H7 (cell line): ENCODE measurements at regions not wholly inside any gene's neighbourhood (a gene's known extent, or its start where the extent isn't known, plus 50 kb on each side); places are given as distances from the start of the nearest gene placed in this dataset.

Experiments used
- DNase-seq: peaks from one replicate; pipeline ENCODE4 v3.0.0; 2012
- H3K27me3 ChIP-seq: 2 replicates; pipeline ENCODE4 v1.6.0; 2011; ENCODE audit warnings: mild to moderate bottlenecking, low read length; ENCODE audit not compliant: control insufficient read depth, insufficient read depth
- H3K36me3 ChIP-seq: replicated peaks from 2 replicates; pipeline ENCODE4 v1.5.1; 2011; ENCODE audit warnings: low read length; ENCODE audit not compliant: control insufficient read depth, insufficient read depth
- H3K4me3 ChIP-seq: 2 replicates; pipeline ENCODE4 v1.5.1; 2011; ENCODE audit warnings: low read depth, mild to moderate bottlenecking, control low read depth, low read length, moderate library complexity; ENCODE audit not compliant: insufficient read depth

DNA sequence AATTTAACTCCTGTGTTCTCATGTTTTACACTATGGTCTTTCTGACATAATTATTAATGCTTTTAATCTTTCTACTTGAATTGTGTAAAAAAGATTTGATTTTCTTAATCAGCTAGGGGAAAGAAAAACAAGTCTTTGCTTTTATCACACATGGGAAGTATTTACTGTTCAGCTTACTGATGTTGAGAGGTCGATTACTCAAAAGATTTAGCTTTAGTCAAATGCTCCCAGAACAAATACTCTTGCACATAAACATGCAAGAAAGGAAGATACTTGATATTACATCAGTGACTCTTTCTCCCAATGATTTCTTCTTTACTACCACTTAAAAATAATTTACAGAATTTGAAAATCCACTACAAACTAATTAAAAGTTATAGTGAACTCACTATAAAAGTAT lies 198.3 kb upstream of the FAT4 start:
- Histone ChIP-seq H3K36me3 (no peaks in the 10 kb centered on the region), H3K27me3 (no peaks in the 10 kb centered on the region), H3K4me3 (no peak overlapping the region)
- DNase-seq = no peak

DNA sequence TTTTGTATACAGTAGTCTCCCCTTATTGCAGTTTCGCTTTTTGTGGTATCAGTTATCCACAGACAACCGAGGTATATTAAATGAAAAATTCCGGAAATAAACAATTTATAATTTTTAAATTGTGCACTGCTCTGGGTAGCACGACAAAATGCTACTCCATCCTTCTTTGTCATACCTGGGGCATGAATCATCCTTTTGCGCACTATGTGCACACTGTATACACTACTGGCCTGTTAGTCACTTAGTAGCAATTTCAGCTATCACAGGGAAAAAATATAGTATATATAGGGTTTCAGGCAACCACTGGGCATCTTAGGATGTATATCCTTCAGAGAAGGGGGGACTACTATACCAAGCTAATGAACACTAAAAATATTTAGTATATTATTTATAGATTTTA lies 198.8 kb upstream of the FAT4 start:
- Histone ChIP-seq H3K36me3 (no peaks in the 10 kb centered on the region), H3K4me3 (no peak overlapping the region), H3K27me3 (no peaks in the 10 kb centered on the region)
- no peak for DNase-seq

DNA sequence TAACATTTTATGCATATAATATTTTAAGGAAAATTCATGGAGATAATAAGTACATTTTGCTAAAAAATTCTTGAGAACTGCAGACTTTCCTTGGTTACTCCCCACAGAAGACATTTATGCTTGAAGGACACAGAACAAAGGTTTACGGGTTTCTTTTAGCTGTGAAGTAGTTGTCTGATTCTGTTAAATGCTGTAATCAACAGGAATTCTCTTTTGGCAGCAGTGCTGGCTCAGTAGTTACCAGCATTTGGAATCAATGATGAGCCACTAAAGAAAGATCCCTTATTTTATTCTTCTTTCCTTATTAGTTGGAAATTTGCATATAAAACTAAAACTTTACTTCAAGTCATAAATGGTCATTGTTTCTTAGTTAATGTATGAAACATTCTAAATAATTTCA lies 199.3 kb upstream of the FAT4 start:
- Histone ChIP-seq H3K36me3 (no peaks in the 10 kb centered on the region), H3K4me3 (no peak overlapping the region), H3K27me3 (no peaks in the 10 kb centered on the region)
- DNase-seq = no peak

DNA sequence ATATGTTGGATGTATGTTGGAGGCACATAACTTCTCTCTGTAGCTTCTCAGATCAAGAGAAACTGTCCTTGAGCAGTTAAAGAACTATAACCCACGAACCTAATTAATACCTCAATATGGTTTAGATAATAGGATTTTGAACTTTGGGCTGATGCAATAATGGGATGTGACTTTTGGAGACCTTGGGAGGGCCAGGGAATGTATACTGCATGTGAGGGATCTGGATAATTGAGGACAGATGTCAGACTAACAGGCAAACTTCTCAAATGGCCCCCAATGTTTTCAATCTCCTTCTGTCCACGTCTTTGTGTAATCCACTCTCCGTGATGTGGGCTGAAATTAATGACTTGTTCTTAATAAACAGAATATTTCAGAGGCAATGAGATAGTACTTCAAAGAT lies 202.2 kb upstream of the FAT4 start:
- no peaks in the 10 kb centered on the region for H3K27me3 ChIP-seq
- DNase-seq = no peak
- no peak overlapping the region for H3K4me3 ChIP-seq
- H3K36me3 ChIP-seq = no peaks in the 10 kb centered on the region

DNA sequence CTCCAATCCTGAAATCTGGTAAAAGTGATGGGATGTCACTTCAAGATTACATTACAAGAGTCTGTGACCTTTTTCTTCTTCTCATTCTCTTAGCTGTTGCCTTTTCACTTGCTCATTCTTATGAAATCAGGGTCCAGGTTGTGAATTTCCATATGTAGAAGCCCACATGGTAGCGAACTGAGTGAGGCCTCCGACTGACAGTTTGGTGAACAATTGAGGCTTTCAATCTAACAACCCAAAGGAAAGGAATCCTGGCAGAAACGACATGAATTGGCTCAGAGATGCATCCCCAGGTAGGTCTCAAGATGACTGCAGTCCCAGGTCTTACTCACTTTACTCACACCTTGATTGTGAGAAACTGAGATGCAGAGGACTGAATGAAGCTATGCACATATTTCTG lies 203.4 kb upstream of the FAT4 start:
- H3K4me3 ChIP-seq = no peak overlapping the region
- H3K36me3 ChIP-seq = no peaks in the 10 kb centered on the region
- no peaks in the 10 kb centered on the region for H3K27me3 ChIP-seq
- DNase-seq = peak; percentile 0

DNA sequence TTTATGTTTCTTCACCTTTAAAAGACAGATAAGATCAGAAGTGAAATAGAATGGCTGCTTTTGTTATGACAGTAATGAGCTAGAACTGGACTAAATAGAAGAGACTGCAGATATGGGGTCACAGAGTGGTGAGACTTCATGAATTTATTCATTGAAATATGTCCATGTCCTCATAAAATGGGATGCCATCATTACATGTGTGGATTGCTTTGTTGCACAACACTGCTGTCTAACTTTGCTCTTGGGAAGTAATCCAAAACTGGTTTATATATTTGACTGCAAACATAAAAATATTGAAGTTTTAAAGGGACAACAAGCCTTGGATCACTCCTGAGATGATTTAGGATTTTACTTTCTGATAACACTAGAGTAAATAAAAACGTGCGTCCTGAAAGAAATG lies 209.2 kb upstream of the FAT4 start:
- Histone ChIP-seq H3K36me3 (no peaks in the 10 kb centered on the region), H3K4me3 (no peak overlapping the region), H3K27me3 (no peaks in the 10 kb centered on the region)
- DNase-seq = no peak

DNA sequence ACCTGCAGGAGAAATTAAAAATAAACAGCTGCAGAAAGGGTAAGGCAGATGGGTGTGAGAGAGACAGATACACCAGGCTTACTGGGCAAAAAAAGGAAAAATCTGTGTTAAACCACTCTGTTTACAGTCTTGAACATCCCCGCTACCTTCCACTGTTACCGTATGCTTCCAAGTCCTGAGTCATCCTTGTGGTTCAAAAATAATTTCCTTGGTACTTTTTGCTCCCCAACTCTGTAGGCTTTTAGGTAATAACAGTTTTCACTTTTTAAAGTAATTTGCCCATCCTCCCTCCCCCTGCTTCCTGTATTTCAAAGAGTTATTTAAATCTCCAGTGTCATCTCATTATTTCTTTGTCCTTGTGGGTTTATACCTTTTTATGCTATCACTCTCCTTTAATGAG lies 210.1 kb upstream of the FAT4 start:
- no peak for DNase-seq
- Histone ChIP-seq H3K36me3 (no peaks in the 10 kb centered on the region), H3K27me3 (no peaks in the 10 kb centered on the region), H3K4me3 (no peak overlapping the region)

DNA sequence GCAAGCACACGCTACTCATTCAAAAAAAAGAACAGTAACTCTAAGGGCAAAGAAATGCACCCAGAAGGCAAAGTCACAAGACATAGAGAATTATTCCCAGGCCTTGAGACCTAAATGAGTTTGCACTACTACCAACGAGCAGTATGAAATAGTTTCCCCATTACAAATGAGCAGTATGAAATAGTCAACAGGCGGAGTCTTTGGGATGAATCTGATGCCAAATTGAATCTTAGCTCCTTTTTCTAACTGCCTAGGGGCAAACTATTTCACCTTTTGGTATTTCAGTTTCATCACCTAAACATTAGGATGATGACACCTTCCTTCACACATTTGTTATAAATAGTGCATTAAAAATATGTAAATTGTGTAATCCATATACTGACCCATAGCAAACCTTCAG lies 213.0 kb upstream of the FAT4 start:
- Histone ChIP-seq H3K4me3 (no peak overlapping the region), H3K36me3 (no peaks in the 10 kb centered on the region), H3K27me3 (no peaks in the 10 kb centered on the region)
- DNase-seq = no peak

DNA sequence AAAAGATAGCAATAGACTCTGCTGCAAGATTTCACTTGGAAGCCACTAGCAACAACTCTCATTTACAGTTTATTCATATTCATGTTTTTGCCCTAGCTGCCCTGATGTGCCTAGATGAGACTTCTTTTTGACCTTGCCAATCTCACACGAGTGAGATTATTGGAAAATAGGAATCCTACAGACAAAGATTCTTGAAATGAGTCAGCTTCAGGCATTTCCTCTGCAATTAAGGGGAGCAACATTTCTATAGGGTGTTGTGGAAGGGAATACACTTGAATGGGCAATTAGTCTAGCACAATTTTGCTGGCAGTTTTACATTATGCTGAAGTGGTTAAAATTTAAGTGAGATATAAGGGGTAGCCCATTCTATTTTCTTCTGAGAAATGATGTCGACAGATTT lies 217.0 kb upstream of the FAT4 start:
- Histone ChIP-seq H3K4me3 (no peak overlapping the region), H3K36me3 (no peaks in the 10 kb centered on the region), H3K27me3 (no peaks in the 10 kb centered on the region)
- DNase-seq = no peak

DNA sequence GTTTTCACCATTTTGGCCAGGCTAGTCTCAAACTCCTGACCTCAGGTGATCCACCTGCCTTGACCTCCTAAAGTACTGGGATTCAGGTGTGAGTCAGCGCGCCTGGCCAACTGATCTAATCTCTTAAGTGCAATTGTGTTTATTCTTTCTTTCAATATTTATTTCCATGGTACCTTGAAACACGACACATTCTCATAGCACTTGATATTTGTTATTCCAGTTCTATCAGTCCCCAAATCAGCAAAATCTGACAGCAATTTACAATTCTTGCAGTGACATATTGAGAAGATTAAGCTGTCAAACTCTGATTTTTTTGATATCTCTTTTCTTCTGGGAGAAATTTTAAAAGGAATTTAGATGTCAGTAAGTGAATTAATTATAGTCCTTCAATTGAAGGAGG lies 218.1 kb upstream of the FAT4 start:
- no peaks in the 10 kb centered on the region for H3K27me3 ChIP-seq
- DNase-seq = no peak

DNA sequence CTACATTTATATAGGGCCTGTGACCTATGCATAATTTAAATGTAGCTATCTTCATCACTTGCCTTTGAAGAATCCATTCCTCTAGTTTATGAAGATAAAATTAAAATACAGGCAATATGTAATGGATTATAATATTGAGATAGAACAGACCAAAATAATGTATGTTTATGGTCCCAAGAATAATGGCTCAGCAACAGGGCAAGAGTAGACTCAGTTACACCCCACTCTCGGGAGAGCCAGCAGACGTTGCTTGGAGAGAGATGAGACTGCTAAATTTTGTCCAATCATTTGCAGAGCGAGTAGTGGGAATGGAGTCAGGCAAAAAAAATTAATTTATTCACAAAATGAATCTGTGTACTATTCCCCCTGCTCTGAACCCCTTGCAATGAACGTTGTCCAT lies 223.2 kb upstream of the FAT4 start:
- no peak for DNase-seq
- Histone ChIP-seq H3K36me3 (no peaks in the 10 kb centered on the region), H3K27me3 (no peaks in the 10 kb centered on the region), H3K4me3 (no peak overlapping the region)

More for the DNA sequence above, 218.1 kb upstream of the FAT4 start:
- Histone ChIP-seq H3K36me3 (no peaks in the 10 kb centered on the region), H3K4me3 (no peak overlapping the region)

DNA sequence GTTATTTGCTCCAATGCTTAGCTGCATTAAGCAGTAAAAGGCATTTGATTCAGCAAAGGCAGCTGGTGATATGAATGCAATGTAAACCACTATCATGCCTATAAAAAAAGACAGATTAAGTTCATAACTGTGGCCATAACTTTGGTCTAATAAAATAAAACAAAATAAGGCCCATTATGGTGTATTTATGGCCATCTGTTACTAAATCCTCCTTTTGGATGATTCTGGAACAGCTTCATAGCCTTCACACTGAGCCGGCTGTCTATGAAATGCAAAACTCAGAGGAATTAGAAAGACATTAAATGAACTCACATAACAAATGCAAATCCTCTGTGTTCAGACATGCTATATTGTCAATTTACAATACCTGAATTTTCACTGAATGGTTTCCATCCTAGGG lies 223.7 kb upstream of the FAT4 start:
- Histone ChIP-seq H3K36me3 (no peaks in the 10 kb centered on the region), H3K4me3 (no peak overlapping the region), H3K27me3 (no peaks in the 10 kb centered on the region)
- DNase-seq = no peak

DNA sequence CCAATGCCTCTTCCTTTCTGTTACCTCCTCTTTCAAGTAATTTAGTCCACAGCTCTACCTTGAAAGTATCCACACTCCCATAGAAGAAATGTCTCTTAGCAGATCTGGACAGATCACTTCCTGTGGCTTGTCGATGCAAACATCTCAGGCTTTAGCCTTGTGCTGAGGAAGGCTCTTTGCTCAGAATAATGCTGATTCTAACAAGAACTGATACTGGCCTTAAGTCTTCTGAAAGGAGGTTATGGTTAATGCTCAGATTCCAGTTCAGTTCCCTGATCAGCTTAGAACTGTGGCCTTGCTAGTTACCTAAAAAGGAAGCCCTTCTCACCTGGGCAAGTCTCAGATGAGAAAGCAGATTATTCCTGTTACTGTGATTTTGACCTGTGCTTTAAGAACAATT lies 230.1 kb upstream of the FAT4 start:
- no peak for DNase-seq
- Histone ChIP-seq H3K36me3 (no peaks in the 10 kb centered on the region), H3K4me3 (no peak overlapping the region), H3K27me3 (no peaks in the 10 kb centered on the region)

DNA sequence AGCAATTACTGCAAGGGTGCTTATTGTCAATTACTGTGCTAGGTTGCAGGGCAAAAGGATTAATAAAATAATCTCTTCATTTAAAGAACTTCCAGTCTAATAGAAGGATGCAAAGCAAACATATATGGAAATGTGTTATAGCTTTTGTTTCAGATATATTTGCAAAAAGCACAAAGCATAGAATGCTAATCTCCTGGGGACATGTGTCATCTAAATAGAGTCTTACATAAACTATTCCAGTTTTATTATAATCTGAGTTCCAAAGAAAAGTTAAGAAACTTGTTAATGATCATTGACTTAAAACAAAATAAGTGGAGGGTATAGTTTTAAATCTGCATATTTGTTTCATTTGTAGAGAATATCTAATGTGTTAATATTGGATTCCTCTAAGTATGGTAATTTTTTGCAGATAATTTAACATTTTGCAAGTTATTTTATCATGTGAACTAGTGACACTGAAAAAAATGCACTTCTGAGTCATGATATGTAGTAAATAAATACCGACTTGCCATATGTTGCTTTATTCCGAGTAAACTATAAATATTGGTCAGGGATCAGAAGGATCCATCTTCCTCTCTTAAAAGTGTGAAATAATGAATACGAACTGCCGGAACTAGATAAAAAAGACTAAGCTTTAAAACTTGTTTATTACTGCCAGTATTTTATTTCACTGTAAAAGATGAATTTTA lies 231.9 kb upstream of the FAT4 start:
- Histone ChIP-seq H3K4me3 (no peak overlapping the region), H3K27me3 (no peaks in the 10 kb centered on the region), H3K36me3 (no peaks in the 10 kb centered on the region)
- no peak for DNase-seq

DNA sequence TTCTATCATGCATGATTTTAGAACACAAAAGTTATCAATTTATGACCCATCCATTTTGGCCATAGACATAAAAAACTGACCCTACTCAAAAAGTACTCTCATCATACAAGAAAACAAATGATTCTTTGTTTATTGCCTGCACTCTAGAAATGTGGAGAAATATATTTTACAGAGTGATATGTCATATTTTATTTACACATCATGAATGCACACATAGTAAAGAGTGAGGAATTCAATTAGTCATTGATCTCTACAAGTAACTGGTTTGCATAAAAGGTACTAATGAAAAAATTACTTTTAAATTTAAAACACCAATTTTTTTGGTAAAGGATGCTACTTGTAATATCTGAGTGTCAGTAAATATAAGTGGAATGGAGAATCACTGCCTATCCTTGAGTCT lies 242.5 kb upstream of the FAT4 start:
- no peaks in the 10 kb centered on the region for H3K27me3 ChIP-seq
- DNase-seq = no peak
- H3K4me3 ChIP-seq = no peak overlapping the region
- H3K36me3 ChIP-seq = no peaks in the 10 kb centered on the region

DNA sequence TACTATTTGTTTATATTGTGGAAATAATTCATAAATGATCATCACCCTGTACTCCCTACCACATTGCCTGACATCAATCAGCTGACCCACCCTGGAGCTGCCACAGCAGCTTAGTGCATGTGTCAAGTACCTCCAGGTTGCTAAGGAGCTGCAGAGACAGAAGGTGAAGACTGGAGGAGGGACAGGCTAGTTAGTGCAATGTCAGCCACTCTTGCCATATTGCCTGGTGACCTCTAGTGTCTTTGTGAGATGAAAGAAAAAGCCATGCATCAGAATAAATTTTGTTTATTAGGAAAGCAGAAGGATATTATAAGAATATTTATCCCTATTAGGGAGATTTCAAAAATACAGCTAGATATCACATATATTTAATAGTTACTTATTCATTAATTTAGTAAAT lies 243.9 kb upstream of the FAT4 start:
- DNase-seq = no peak
- no peak overlapping the region for H3K4me3 ChIP-seq
- no peaks in the 10 kb centered on the region for H3K36me3 ChIP-seq
- H3K27me3 ChIP-seq = no peaks in the 10 kb centered on the region
